Omental fat pad (tissue), 3 donors: ENCODE measurements at regions not wholly inside any gene's neighbourhood (a gene's known extent, or its start where the extent isn't known, plus 50 kb on each side); places are given as distances from the start of the nearest gene placed in this dataset.
A peak's percentile ranks its signal among the peaks of the same experiment; 100 is the strongest.
"Not testable (repeated sequence)": the region's sequence is repeated elsewhere in the genome, so short reads cannot be mapped to it uniquely, and the experiment has no call there.

Experiments
- ATAC-seq: fragments of 150-250 bp; one replicate; pipeline ENCODE4 v1.9.1; 2016; ENCODE audit warnings: mild to moderate bottlenecking, moderate library complexity; ENCODE audit not compliant: low FRiP score
- DNase-seq: peaks from one replicate; pipeline ENCODE4 v3.0.0-alpha.2; 2019; ENCODE audit warnings: low spot score
- TF ChIP-seq, protein P1 (sequence below), 3 donors: fragments of 450-650 bp; IDR thresholded peaks; one replicate each; pipeline ENCODE4 v1.5.1; 2016 to 2017; ENCODE audit warnings: antibody characterized with exemption in 3 of 3, mild to moderate bottlenecking in 3 of 3, moderate library complexity in 2 of 3

- DNase-seq: no peak
- ATAC-seq: peak; percentile 82
- TF ChIP-seq, protein P1, sequence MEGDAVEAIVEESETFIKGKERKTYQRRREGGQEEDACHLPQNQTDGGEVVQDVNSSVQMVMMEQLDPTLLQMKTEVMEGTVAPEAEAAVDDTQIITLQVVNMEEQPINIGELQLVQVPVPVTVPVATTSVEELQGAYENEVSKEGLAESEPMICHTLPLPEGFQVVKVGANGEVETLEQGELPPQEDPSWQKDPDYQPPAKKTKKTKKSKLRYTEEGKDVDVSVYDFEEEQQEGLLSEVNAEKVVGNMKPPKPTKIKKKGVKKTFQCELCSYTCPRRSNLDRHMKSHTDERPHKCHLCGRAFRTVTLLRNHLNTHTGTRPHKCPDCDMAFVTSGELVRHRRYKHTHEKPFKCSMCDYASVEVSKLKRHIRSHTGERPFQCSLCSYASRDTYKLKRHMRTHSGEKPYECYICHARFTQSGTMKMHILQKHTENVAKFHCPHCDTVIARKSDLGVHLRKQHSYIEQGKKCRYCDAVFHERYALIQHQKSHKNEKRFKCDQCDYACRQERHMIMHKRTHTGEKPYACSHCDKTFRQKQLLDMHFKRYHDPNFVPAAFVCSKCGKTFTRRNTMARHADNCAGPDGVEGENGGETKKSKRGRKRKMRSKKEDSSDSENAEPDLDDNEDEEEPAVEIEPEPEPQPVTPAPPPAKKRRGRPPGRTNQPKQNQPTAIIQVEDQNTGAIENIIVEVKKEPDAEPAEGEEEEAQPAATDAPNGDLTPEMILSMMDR (IDR thresholded peaks at IDR 0.05): no peak
Measured at GRCh38 chr1:199590708-199591107, 436.8 kb upstream of the NR5A2 start.

- TF ChIP-seq, protein P1 (IDR thresholded peaks at IDR 0.05): no peak
- ATAC-seq: no peak
- no peak for DNase-seq
Measured at GRCh38 chr1:199591468-199591867, 436.0 kb upstream of the NR5A2 start.

- TF ChIP-seq, protein P1 (IDR thresholded peaks at IDR 0.05): no peak
- no peak for DNase-seq
- no peak for ATAC-seq
Measured at GRCh38 chr1:199593475-199593874, 434.0 kb upstream of the NR5A2 start.

DNA sequence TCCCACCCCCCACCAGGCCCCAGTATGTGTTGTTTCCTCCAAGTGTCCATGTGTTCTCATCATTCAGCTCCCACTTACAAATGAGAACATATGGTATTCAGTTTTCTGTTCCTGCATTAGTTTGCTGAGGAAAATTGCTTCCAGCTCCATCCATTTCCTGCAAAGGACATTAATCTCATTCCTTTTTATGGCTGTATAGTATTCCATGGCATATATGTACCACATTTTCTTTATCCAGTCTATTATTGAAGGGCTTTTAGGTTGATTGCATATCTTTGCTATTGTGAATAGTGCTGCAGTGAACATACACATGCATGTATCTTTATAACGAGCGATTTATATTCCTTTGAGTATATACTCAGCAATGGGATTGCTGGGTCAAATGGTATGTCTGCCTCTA is 431.1 kb upstream of the NR5A2 start:
- DNase-seq: not testable (repeated sequence)

DNA sequence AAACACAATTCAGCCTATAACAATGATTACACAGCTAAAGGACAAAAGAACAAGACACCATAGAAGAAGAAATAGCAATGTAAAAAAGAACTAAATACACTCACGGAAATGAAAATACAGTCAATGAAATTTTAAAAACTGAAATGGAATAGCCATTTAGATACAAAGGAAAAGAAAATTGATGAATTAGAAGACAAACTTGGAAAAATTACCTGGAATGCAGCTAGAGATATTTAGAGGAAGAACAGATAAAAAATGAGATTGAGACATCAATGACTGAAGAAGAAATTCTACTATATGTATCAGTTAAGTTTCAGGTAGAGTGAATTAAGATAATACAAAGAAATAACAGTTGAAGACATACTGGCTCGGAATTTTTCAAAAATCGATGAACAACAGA is 430.4 kb upstream of the NR5A2 start:
- TF ChIP-seq, protein P1 (IDR thresholded peaks at IDR 0.05): no peak
- DNase-seq (no peak), ATAC-seq (no peak)

More for the DNA sequence above, 431.1 kb upstream of the NR5A2 start:
- not testable (repeated sequence) for ATAC-seq

DNA sequence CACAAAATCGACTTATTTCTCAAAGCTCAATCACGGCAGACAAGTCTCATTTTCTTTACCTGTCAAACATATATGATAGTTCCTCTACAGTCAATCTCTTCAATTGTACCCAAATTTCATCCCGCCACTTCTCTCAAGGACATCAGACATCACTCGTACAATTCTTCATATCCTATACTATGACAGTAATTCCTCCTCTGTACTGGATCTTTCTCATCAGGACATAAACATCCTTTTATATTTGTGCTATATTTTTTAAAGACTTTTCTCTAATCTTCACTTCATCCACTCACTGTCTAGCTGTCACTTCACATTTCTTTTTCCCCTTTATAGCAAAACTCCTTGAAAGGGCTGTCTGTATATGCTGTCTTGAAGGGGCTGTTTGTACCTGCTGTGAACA is 419.1 kb upstream of the NR5A2 start:
- ATAC-seq (no peak), DNase-seq (no peak)
- TF ChIP-seq, protein P1 (IDR thresholded peaks at IDR 0.05): no peak

DNA sequence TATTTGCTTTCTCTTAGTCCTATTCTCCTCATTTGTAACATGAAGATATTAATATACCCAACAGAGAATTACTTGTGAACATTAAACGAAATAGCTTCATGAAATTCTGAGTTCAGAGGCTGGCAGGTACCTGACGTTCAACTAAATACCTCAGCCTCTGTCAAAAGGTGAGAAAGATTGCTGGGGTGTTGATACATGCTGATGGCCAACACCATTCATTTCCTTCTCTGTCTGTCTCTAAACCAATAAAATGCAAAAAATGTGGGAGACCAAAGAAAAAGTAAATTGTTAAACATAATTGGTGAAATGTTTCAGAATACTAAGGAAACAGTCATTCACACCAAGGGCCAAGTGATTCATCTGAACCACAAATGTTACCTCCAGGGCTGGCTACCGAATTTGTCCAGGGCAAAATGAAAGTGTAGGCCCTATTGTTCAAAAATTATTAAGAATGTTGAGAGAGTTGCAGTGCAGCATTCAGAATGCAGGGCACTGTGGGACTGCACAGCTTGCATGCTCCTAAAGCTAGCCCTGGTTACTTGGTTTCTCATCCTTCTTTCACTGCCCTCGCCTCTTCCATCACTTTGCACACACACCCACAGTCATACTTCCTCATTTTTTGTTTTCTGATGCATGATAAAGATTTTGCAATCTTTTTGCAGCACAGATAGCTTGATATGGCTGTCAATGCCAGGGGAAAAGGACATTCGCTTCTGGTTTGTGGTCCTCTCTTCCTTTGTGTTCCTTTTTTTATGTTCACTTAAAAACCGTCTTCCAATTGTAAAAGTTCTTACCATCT is 414.3 kb upstream of the NR5A2 start:
- TF ChIP-seq, protein P1 (IDR thresholded peaks at IDR 0.05): no peak
- ATAC-seq (no peak), DNase-seq (no peak)
